SK-N-SH treated with all-trans-retinoic acid at 6 μM for 48 hours (cell line): ENCODE measurements at regions not wholly inside any gene's neighbourhood (a gene's known extent, or its start where the extent isn't known, plus 50 kb on each side); places are given as distances from the start of the nearest gene placed in this dataset.

Experiments used
- ISL1 ChIP-seq: fragments of 250-450 bp; sonication (Bioruptor Pico); IDR thresholded peaks from 2 replicates; pipeline ENCODE4 v2.1.2; 2022; ENCODE audit warnings: mild to moderate bottlenecking, moderate library complexity
- ZNF565 ChIP-seq: fragments of 450-650 bp; formaldehyde crosslinking; conservative IDR thresholded peaks from 2 replicates; pipeline ENCODE4 v1.5.0; 2020; ENCODE audit warnings: low read depth, mild to moderate bottlenecking, moderate library complexity

DNA sequence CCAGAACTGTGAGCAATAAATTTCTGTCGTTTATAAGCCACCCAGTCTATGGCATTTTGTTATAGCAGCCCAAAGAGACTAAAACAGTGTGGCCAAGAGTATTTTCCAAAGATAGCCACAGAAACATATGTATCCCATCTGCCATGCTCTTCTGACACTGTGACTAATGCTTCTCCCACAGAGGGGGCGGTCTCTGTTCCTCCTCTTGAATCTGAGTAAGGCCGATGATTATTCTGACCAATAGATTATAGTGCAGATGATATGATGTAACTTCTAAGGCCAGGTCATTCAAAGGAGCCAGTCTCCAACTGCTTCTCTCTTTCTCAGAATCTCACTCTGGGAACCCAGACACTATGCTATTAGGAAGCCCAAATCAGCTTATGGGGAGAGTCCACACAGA is 570.7 kb downstream of the BCOR start:
- no peak for TF ChIP-seq ZNF565 (CRISPR knock-in tag)
- no peak for TF ChIP-seq ISL1 (CRISPR knock-in tag)
